A204.1 (cell line): ENCODE measurements at regions not wholly inside any gene's neighbourhood (a gene's known extent, or its start where the extent isn't known, plus 50 kb on each side); places are given as distances from the start of the nearest gene placed in this dataset.

Experiments used
- FAIRE-seq: peaks from 2 replicates; lab custom pipeline; 2012; peaks lifted over from hg19 to GRCh38; lab: Jason Lieb, UNC

DNA sequence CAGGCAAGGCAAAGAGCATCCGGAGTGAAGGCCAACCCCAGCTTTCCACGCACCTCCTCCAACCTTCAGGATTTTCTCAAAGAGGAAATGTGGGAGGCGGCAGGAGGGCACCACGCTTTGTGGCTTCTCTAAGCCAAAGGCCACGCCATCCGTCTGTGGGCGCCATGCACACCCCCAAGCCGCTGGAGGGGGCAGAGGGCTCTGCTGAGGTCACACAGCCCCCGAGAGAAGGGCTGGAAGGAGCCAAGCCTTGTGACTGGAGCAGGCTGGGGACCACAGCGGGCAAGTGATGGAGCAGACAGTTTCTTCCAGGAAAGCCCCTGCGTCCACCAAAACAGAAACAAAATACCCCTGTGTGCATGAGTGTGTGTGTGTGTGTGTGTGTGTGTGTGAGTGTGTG is 527.4 kb downstream of the BRD1 start:
- FAIRE-seq: no peak

DNA sequence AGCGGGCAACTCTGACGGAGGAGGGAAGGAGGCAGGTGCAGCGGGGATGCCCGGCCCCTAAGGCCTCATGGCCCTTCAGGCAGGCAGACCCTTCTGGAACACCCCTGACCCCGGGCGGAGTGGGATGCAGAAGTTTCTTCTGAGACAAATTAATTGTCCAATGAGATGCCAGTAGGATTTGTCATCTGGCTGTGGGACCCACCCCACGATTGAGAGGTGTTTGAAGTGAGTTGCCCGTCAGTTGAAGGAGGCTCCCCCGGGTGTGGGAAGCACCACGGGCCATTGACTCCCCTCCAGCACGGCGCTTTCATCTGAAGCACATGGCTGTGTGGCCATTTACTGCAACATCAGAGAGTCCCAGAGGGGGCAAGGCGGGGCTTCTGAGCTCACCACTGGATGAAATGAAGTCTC is 527.8 kb downstream of the BRD1 start:
- no peak for FAIRE-seq

DNA sequence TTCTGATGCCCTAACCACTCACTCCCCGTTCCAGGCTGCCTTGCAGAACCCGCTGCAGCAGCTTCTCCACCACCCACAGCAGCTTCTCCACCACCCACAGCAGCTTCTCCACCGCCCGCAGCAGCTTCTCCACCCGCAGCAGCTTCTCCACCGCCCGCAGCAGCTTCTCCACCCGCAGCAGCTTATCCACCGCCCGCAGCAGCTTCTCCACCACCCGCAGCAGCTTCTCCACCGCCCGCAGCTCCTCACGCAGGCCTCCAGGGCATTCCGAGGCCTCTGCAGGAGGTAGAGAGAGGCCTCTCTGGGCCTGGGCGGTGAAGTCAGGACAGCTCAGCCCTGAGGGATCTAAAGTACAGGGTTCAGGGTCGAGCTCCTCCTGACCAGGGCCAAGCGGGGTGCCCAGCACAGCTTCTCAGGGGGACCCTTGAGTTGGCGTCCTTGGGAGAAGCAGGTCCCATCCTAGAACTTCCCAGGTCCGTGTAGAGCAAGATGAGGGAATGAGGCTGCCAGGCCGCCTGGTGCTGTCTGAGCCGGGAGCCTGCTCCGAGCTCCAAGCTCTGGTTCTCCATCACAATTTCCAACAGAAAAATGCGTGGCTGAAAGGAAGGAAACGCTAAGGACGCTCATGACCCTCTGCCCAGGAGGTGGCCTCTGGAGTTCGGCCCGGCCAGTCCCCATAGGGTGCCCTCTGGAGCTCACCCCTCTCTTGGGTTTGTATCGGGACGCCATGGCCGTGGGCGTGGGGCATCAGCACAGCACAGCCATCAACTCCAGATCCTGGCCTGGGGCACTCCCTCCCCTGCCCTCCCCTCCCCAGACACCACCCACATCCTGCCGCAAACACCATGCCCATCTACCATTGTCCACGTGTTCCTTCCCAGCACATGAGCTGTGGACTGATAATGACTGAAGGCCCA is 528.6 kb downstream of the BRD1 start:
- FAIRE-seq: no peak

DNA sequence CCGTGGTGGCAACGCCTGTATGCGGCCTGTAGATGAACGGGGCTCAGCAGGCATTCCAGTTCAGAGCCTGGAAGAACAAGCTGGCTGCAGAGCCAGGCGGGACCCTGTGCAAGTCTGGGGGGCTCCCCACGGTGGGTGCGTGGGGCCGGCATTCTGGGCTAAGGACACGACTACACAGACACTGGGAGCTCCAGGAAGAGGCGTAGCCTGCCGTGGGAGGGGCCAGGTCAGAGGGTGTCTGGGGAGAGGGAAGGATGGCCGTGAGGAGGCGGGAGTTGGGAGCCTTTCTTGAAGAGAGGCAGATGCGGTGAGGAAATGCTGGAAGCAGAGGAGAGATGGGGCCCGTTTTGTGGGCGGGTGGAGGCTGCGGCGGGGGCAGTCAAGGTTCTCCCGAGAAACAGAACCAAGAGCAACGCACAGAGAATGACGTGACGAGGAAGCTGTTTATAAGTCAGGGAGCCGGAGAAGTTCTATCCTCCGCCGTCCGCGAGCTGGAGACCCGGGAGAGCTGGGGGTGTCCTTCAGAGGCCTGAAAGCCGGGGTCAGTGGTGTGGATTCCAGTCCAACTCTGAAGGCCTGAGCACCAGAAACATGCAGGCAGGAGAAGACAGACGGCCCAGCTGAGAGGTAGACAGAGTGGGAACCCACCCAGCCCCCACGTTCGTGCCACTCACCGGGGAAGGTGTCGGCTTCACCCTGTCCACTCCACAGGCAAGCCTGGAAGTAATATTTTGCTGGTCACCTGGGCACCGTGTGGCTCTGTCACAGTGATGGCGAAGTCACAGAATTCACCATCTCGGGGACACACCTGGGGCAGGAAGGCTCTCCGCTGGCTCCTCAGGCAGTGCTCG is 529.6 kb downstream of the BRD1 start:
- no peak for FAIRE-seq

DNA sequence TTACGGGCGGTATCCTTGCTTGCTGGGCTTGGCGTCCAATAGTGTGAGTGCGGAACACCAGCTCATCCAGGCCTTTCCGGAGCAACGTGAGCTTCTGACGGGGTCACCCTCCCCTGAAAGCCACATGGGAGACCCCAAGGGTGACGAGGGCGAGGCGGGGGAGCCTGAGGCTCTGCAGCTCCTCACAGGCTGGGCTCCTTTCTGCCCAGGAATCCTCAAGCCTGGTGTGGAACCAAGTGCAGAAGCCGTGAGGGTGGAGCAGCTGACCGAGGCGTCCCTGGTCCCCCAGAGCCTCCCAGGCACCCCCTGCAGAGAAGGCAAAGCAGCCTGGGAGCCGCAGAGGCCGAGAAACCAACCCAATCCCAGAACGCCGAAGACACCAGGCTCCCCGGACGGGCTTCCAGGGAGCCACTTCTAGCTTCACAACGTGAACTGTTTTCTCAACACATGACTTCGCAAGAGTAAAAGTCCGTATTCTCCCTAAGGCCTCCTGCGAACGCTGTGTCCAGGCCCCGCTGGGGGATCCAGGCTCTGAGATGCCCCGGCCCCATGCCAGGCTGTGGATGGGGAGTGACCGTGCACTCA is 530.3 kb downstream of the BRD1 start:
- FAIRE-seq: no peak

DNA sequence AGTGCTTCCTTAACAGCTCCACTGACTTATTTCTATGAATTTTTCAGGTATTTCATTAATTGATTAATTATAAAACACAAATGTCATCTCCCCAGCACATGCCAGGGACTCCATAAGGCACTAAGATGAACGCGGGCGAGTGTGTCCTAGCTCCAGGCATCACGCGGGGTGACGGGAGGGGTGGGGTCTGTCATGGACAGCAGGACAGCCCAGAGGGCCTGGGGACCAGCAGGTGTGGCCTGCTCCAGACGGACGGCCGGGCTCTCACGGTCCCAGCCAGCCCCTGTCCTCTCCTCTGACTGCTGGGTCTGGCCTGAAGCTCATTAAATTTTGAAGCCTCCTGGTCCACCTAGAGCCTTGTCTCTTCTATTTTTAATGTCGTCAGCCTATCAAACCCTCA is 531.1 kb downstream of the BRD1 start:
- no peak for FAIRE-seq

DNA sequence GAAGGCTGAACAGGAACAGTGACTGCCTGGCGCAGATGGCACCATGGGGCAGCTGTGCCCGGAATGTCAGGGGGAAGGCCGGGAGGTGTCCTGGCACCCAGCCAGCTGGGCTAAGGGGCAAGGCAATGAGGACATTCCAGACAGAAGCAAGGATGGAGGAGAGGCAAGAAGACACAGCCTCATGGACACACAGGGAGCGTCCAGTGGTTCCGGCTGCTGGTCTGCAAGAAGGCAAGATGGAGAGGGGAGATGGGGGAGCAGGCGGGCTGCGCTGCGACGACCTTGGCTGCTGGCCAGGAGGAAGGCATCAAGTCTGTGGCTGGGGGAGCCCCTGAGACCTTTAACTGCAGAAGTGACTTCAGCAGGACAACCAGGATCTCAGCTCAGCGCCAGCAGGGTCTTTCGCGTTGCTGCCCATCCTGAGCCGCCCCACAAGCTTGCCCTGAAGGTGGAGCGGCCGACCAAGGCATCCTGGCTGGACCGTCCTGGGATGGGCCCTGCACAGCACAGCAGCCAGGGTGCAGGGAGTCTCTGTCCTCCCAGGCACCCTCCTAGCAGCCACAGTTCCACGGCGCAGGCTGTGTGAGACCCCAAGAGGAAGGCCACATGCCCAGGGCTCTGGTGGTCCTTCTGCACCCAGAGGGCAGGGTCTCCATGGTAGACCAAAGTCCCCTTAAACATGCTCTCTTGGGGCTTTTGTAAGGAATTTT is 531.7 kb downstream of the BRD1 start:
- no peak for FAIRE-seq

DNA sequence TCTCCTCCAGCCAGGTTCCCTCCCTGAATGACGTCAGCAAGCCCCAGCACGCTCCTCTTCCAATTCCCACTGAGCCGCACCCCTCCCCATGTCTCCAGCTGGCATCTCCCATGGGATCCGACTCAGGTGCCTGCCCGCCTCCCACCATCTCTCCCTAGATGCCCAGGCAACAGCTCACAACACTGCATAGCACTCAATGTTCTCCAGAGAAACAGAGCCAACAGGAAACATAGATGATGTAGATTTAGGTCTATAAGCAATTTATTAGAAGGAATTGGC is 532.3 kb downstream of the BRD1 start:
- no peak for FAIRE-seq

DNA sequence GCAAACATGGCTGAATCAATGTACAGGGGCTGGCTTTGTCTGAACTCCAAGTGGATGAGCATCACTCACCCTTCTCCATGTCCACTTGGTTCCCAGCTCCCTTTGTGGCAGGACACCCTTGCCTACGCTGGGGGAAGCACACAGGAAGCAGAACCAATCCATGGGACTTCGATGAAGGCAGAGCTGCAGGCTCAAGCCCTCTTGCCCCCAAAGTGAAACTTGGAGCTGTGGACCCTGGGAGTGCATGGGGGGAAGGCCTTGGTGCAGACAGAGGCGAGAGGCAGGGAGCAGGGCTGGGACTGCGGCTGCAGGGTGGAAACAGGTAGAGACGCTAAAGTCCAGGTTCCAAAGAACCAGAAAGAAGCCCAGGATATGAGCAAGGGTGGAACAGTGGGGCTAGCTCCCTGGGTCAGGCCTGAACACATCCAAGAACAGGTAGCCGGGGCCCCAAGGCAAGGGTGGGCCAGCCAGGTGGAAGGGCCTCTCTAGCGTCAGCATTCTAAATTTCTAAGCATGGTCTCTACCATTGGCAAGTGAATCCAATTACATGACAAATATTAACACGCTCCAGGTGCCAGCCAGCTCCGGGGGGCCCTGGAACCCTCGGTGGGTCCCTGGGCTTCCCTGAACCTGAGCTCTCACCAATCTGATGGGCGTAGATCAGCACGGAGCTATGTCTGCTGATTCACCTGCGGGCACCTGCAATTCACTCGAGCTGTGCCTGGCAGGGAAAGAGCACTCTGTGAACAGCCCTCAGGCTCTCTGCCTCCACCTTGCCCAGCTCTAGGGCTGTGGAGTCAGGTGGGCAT is 532.8 kb downstream of the BRD1 start:
- FAIRE-seq: no peak

DNA sequence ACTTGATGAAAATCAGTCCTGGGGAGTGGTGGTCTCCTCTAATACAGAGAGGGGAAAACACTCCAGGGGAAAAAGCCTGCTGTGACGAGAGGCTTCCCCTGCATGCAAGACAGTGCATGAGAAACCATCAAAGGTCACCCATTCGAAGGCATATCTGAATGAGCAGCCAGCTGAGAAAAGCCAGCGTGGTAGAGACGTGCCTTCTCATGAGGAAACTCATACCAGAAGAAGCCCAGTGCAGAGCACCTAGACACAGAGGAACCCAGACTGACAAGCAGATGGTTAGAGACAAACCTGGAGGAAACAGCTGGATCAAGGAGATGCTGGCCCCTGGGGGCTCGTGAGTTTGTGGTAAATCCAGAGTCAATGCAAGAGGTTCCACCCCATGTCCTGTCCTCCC is 534.8 kb downstream of the BRD1 start:
- no peak for FAIRE-seq

DNA sequence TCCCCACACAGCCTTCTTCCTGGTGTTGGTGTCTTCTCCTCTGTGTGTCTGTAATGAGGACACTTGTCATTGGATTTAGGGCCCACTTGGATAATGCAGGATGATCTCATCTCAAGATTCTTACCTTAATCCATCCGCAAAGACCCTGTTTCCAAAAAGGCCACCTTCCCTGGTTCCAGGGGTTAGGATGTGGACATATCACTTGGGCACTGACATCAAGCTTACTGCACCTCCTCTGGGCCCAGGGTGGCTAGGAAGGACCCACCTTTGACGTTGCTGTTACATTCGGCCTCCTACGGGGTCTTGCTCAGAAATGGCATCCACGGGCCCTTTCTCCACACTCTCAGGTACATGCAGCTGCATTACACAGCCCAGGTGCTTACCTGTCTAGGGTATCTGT is 535.9 kb downstream of the BRD1 start:
- no peak for FAIRE-seq

DNA sequence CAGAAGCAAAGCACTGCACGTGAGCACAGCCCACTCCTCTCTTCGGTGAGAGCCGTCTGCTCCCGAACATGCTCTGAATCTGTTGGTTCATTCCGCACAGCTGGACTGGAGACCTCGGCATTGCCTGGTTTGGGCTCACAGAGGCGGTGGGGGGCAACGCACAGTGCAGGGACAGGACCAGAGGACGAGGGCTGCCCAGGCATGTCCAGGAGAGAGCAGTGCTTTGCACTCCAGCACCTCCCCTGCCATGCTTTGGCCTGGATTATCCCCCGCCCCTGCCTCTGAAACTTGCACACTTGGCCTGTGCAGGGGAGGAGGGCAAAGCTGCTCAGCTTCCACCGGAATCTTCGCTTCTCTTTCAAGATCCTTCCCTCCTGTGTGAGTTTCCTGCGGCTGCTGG is 536.5 kb downstream of the BRD1 start:
- FAIRE-seq: no peak

DNA sequence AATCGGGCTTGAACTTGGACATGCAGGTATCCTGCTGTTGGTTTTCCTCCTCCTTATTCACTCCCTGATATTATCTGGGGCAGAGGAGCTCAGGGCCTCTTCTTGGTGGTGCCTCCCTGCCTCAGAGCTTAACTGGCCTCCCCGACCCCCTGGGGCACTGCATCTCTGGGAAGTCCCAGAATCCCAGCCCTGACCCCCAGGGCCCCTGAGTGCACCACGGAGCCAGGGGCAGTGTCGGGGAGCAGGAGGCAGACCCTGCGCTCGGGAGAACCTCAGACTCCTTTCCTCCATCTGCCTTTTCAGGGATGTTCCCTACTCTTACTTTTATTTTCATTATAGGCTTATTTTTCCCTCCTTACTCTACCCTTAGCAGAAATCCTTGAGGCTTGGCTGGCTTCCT is 537.0 kb downstream of the BRD1 start:
- FAIRE-seq: no peak

DNA sequence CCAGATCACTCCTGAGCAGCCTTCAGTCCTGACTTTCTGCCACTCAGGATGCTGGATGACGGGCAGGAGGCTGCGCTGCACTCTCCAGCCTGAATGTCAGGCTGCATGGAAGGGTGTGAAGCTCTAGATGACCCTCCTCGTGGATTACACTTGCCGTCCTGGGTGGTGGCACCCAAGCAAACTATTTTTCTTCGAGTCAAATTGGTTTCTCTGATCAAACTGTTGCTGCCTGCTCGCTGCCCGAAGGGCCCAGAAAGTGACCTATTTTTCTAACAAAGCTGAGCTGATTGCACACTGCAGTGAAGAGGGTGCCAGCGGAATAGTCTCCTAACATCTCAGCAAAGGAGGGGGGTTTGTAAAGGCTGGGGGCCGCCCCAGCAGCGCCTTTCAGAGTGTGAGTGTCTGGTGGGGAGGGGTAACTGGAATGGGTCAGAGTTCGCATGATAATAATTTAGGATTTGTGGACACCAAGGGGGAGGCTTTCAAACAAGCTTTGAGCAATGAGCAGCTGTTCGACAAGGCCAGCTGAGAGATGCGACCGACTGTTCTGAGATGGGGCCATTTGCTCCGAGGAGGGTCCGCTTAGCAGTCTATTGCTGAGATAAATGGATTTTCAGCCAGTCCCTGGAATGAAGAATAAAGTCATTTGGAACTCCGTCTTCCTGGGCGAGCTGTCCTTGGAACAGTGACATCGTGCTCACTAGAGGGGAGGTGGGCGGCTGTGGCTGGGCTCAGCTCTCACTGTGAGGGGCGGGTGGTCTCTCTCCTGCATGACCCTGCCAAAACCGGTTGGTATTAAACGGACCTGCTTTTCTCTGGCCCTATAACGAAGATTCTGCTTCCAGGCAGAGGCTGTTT is 537.6 kb downstream of the BRD1 start:
- FAIRE-seq: no peak

DNA sequence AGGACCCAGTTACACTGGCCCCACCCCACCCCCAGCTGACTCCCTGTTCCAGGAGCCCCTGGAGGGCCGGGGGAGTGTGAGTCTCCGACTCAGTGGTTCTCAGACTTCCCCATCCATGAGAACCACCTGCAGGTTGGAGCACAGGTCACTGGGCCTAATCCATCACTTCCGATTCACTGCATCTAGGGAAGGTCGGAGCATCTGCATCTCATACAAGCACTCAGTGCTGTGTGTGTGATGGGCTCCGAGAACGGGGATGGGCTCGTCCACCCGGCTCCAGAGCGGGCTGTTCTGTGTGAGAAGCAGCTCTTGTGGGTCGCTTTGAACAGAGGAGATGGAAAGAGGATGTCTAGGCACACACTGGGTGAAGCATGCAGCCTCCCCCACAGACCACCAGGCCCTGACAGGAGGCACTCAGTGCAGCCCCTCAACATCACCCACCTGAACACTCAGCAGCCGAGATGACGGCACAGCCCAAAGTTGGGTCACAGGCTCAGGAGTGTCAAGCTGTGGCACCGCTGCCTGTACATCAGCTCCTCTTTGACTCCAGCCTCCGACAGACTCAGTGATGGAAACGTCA is 541.4 kb downstream of the BRD1 start:
- no peak for FAIRE-seq

DNA sequence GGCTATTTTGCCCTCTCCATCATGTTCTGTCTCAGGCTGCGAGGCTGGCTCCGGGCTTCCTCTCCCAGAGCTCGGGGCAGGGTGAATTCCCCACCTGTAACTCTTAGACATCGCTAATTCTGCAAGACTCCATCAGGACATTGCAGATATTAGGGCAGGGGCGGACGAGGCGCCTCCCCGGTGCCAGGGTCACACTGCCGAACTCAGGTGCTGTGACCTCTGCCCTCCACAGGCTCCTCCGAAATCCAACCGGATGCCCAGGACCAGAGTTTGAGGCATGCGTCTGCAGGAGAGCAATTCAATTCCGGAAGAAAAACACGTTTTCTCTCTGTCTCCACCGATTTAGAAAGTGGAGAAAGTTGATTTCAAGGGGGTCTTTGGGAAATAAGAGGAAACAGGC is 542.7 kb downstream of the BRD1 start:
- FAIRE-seq: no peak

DNA sequence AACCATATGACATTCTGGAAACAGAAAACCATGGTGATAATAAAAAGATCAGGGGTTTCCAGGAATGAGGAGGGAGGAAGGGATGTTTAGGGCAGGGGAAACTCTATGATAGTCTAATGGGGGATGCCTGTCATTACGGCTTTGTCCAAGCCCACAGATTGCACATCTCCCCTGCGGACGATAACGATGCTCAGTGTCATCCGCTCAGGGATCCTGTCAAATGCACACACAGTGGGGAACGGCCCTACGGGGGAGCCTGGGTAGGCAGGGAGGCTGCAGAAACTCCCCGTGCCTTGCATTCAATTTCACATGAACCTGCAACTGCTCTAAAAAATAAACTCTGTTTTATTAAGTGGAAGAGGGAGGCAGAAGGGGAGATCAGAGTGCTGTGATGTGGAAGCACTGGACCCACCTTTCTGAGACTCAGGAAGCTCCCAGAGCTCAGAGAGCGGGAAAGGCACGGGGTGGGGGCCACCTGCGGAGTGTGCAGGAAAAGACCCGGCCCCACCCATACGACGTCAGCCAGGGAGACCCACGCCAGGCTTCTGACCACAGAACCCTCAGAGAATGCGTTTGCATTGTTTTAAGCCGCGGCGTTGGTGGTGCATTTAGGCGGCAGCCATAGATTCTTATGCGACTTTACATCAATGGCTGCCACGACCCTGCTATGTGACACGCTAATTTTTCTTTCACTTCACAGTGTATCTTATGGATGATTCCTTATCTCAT is 543.5 kb downstream of the BRD1 start:
- no peak for FAIRE-seq

DNA sequence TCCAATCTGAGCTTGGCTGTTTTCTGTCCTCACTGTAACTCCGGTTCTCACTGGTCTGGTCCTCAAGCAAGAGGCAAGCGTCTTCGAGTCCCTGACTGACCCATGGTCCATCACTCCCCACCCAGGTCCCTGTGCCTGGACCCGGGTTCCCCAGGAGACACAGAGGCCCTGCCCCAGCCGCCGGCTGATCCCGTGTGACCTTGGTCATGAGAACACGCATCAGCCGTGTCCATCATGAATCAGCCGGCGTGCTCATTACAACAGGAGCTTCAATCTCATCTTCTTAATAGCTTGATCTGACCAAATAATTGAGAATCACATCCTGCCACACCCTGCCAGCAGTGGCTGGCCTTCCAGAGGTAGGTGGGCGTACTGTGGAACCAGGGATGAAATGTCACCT is 545.1 kb downstream of the BRD1 start:
- FAIRE-seq: no peak

DNA sequence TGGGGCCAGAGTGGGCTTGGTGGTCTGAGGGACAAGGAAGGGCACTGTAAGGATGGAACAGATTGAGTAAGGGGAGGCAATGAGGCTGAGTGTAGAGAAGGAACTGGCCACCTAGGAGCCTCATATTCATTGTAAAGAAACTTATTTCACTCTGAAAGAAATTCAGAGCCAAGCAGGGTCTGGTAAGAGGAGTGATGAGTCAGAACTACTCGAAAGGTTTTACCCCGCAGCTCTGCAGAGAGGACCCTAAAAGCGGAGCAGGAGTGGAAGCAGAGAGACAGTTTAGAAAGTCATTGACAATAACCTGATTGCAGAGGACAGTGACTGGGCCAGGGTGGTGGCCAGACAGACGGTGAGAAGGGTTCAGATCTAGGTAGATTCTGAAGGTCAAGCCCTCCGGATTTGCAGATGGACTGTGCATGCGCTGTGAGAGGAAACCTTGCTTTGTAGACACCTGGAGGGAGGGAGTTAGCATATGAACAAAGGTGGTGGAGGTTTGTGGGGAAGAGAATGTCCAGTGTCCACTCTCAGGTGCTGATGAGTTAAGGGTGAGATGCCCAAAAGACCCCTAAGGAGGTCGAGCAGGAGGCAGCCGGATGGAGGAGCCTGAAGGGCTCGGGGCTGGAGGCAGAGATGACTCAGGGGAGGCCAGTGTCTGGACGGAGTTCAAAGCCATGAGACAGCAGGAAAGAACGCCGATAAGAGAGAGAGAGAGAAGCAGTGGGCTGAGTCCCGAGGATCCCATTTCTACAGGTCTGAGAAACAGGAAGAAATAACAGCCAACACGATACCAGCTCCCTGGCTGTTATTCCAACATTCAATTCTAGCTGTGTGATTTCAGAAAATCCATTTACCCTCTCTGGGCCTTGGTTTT is 546.0 kb downstream of the BRD1 start:
- no peak for FAIRE-seq
